Hepatic stellate cell (primary cell): ENCODE measurements at regions not wholly inside any gene's neighbourhood (a gene's known extent, or its start where the extent isn't known, plus 50 kb on each side); places are given as distances from the start of the nearest gene placed in this dataset.
"Not testable (repeated sequence)": the region's sequence is repeated elsewhere in the genome, so short reads cannot be mapped to it uniquely, and the experiment has no call there.

Experiments used
- DNase-seq: peaks from one replicate; pipeline ENCODE4 v3.0.0; 2011; ENCODE audit warnings: low spot score

DNA sequence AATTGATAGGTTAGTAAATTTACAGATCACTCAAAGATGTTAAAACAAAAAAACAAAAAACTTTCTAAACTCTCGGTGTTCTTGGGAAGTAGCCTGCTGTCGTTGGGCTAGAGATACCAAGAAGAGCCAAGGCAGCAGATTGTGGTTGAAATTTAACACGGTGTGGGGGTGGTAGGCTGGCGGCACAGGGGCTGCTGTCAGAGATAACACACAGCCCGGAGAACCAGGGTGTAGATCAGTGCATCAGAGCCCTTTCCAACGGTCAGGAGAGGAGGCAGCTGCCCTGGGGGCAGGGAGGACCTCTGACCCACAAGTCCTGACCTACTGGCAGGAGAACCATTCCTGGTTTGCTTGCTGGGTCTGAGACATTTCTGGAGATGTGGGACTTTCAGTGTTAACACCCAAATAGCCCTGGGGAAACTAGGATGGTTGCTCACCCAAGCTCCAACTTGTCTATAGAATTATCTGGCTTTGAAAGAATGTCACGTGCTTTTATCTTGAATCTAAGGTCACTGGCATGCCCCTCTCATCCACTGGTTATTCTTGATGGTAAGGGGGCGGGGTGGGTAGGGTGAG lies 205.2 kb upstream of the PLGLB2 start:
- not testable (repeated sequence) for DNase-seq

GRCh38 chr2:87543797-87544196 lies 204.1 kb upstream of the PLGLB2 start:
- DNase-seq: not testable (repeated sequence)

DNA sequence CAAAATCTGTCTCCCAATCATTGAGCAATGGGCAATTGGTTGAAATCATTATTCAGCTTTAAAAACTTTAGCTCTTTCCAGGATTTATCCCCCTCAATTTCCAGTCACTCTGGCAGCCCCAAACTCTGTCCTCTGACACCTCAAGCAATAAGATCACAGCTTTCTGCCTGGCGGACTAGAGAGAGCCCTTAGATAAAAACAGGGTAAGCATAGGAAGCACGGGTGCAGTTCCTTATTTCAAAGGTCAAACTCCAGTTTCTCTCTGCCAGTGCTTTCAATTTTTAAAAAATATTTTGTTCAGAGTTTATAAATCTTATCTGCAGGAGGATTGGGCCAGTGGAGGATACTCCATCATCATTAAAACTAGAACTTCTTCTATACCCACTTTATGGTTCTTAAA lies 200.8 kb upstream of the PLGLB2 start:
- DNase-seq: not testable (repeated sequence)

DNA sequence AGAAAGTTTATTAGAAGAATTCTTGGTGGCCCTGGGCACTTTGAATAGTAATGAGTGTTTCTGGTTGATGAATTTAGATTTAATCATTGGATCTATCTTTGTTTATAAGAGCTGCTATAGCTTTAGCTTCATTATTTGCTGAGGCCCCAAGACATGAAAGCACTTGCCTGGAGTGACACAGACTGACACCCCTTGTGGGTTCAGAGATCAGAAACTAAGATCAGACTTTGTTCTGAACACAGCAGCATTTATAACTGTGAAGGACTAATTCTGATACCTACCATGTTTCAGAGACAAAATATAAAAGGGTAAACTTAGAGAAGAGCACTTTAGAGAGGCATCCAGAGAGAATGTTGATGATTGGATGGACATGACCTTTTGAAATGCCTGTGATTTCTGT lies 199.9 kb upstream of the PLGLB2 start:
- not testable (repeated sequence) for DNase-seq

DNA sequence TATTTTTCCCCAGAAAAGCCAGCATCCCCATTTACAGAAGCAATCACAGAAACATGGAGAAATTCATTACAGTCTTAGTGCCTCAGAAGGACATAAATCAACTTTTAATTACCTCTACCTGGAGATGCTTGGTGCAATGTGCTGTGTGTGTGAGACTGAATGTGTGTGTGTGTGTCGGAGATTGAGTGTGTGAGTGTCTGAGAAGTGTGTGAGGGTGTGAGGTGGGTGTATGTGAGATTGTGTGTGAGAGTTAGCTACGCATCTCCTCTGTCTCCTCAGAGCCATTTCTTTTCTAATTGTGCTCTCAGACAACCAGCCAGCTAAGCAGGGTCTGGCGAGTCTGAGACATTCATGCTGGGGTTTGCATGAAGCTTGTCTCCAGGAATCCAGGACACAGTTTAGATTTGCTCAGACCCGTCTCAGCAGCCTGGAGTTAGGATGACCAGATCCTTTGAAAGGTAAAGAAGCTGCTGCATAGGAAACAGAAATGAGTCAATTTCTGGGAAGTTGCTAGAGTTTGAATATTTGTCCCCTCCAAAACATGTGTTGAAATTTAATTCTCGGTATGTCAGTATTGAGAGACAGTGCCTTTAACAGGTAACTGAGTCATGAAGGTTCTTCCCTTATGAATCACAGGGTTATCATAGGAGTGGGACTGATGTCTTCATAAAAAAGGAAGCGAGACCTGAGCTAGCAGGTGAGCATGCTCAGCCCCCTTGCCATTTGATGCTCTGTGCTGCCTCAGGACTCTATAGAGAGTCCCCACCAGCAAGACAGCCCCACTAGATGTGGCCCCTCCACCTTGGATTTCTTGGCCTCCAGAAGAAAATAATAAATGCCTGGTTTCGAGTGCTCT lies 199.0 kb upstream of the PLGLB2 start:
- not testable (repeated sequence) for DNase-seq

- not testable (repeated sequence) for DNase-seq
Observed at GRCh38 chr2:87549561-87550202, 198.2 kb upstream of the PLGLB2 start.

- not testable (repeated sequence) for DNase-seq
Observed at GRCh38 chr2:87554678-87555077, 193.2 kb upstream of the PLGLB2 start.

DNA sequence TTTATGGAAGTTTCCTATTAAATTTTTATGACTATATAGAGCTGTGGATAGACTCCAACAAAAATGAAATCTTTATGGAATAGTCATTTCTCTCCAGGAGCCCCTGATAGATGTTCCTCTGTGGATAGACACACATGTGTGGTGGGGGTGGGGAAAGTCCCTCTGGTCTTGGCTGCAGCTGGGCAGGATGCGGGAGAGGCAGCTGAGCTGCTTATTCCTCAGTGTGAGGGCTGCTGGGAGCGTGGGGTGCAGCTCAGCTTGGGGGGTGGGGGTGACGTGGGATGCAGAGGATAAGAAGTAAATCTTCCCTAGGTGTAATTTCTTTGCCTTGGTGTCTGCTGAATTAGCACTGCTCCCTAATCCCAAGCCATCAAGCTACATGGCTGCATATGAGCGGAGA lies 192.8 kb upstream of the PLGLB2 start:
- not testable (repeated sequence) for DNase-seq

DNA sequence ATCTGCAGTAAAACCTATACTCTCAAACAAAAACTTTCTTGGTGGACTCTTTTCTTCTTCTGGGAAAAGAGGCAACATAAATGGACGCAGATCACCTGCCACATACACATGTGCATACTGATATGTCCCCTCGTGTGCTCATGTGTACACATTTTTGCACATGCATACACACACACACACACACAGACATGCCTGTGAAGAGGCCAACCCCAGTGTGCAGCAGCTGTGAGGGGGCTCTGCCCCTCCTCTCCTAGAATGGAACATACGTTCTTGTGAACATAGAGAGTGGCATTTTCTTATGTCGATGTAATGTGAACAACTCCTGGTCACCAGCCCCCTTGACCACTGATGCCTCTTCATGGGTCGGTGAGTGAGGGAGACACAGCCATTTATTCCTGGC lies 188.9 kb upstream of the PLGLB2 start:
- not testable (repeated sequence) for DNase-seq

DNA sequence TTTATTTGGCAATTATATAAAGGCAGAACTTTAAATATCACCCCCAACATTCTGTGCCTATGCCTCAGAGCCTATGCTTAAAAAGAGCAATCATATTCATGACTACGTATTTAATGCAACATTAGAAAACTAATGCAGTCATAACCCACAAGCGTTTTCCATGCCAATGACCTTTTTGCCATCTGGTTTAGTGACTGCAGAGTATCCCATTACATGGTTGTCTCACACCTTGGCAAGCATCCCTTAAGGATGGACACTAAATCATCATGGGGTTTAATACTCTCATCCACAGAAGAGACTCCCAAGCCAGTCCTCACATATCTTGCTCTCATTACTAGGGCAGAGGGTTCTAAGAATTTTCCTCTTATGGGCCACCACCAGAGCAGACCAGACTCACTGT lies 188.2 kb upstream of the PLGLB2 start:
- not testable (repeated sequence) for DNase-seq

DNA sequence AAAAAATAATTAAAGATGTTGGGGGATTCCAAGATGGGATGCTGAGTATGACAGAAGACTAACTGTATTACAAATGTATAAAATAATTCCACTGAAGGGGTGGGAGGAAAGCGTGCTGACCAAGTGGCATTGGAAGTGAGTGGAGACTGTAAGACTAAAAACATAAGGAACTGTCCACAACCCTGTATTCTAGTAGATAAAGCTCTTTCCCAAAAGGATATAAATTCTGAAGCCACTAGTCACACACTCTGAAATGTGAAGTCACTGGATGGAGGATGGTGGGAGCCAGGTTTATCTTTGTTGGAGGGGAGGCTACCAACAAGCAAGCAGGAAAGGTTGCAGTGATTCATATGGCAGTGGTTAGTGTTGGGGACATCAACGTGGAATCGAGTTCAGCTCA lies 182.8 kb upstream of the PLGLB2 start:
- peak; percentile 2 for DNase-seq

GRCh38 chr2:87566531-87566930 lies 181.4 kb upstream of the PLGLB2 start:
- not testable (repeated sequence) for DNase-seq

DNA sequence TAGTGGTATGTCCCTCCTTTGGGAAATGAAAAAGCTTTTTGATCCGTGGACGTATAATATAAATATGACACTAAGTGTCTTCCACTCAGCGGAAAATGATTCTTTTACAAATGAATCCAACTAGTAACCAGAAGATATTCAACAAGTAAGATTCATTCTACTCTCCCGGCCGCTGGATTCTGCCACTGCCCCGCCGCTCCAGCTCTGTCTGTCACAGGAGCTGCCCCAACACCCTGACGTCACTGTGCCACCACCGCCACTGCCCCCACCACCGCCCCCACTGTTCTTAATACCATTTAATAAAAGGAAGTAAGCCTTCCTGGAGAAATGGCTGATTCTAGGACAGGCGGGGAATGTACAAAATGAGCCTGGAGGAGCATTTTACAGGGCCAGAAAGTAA lies 180.8 kb upstream of the PLGLB2 start:
- DNase-seq: not testable (repeated sequence)

DNA sequence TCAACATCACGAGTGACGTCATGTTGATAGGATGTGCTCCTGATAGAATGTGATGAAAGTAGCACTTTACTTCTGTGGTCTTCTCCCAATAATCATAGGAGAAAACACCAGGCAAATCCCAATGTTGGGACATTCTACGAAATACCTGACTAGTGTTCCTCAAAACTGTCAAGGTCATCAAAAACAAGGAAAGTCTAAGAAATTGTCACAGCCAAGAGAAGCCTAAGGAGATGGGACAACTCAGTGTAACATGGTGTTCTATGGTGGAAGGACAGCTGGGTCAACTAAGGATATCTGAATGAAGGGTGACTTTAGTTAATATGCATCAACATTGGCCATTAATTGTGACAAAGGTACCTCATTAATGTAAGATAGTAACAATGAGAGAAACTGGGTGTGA lies 180.0 kb upstream of the PLGLB2 start:
- not testable (repeated sequence) for DNase-seq

DNA sequence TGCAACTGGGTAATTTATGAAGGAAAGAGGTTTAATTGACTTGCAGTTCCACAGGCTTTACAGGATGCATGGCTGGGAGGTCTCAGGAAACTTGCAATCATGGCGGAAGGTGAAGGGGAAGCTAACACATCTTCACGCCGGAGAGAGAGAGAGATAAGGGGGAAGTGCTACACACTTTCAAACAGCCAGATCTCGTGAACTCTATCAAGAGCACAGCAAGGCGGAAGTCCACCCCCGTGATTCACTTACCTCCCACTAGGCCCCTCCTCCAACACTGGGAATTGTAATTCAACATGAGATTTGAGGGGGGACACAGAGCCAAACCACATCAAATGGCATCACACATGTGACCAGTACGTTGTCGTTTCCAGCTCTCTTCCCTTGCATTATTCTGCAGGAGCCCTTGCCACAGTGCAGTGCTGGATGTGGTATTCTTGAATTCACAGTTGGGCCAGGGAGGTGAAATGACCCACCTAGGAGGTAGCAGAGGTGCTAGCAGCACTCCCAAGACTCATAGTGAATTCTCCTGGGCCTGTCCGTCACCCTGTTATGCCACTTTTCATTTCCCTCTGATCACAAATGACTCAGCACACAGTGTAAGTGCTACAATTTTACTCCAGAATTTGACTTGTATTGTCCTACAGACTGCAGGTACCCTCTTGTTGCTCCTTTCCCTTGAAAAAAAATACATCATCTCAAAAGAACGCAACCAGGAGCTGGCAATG lies 179.2 kb upstream of the PLGLB2 start:
- DNase-seq: not testable (repeated sequence)

- not testable (repeated sequence) for DNase-seq
Observed at GRCh38 chr2:87569689-87570397, 178.0 kb upstream of the PLGLB2 start.

DNA sequence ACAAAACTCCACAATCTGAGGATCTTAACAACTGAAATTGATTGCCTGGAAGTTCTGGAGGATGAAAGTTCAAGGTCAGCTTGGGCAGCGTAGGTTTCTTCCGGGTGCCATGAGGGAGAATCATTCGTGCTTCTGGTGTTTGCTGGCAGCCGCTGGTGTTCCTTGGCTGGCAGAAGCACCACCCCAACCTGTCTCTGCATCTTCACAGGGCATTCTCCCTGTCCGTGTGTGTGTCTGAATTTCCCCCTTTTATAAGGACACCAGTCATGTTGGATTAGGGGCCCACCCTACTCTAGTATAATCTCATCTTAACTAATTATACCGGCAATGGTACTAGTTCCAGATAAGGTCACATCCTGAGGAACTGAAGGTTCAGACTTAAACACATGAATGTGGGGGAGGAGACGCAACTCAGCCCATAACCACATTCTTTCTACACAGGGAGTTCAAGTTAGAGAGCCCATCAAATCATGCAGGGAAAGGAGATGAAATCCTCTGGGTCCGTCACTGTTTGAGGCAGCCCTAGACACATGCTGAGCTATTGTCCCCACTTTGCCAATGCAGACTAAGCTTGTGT lies 175.9 kb upstream of the PLGLB2 start:
- DNase-seq: not testable (repeated sequence)

- DNase-seq: not testable (repeated sequence)
Observed at GRCh38 chr2:87572906-87573305, 175.0 kb upstream of the PLGLB2 start.

DNA sequence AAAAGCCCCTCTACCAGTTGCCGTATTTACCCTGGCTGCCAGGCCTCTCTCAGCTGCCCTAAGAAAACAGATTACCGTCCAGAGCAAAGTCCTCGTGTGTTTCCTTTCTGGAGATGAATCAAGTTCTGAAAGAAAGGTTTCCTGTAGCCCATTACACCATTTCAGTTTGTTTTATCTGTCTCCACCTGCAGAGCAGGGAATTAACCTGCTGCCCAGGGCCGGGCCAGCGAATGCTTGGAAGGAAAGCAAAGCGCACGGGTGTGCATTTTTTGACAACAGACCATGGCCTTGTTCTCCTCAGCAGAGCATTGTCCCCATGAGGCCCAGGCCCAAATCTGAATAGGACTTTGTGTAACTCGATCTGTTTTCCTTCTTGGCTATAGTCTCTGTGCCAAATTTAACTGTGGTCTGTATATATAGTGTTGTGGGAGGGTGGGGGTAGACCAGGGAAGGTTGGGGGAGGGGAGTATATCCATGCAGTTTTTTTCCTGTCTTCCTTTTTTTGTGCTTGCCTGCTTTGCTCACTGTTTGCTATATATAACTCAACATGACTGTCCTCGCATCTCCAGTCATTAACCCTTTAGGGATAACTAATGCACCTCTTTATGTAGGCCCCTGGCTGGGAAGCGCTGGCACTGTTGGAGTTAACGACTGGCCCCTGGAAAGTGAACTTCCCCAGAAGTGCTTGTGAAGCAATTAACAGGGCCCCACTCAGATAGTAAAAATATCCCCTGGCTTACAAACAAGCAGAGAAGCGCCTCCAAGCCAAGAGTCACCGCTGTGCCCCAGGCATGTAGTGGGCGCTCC lies 174.3 kb upstream of the PLGLB2 start:
- not testable (repeated sequence) for DNase-seq
